GM12878 (cell line): ENCODE measurements at regions not wholly inside any gene's neighbourhood (a gene's known extent, or its start where the extent isn't known, plus 50 kb on each side); places are given as distances from the start of the nearest gene placed in this dataset.

Experiments used
- ATAC-seq: fragments of 200-7000 bp; cut with Tn5 transposase; 3 replicates; pipeline ENCODE4 v1.9.1; 2020; ENCODE audit warnings: mild to moderate bottlenecking, moderate library complexity
- BruUV-seq: library from RNA; stranded (reverse); fragments of 400-500 nt; replicated peaks from 2 replicates; lab custom pipeline; 2021; lab: Mats Ljungman, UMichigan
- CTCF ChIA-PET: fragments of 300-600 bp; sonication (Branson Sonifier 250); formaldehyde crosslinking; extraction: SDS; loops from one replicate; lab custom pipeline; 2021; ENCODE audit warnings: inconsistent platforms; lab: Yijun Ruan, JAX
- POLR2A ChIA-PET: fragments of 350-600 bp; formaldehyde crosslinking; extraction: SDS; loops from one replicate; lab custom pipeline; 2021; ENCODE audit warnings: inconsistent platforms; lab: Charles Lee
- RAD21 ChIA-PET: fragments of 300-600 bp; sonication (Branson Sonifier 250); formaldehyde crosslinking; loops from one replicate; lab custom pipeline; 2023; ENCODE audit warnings: antibody characterized with exemption; ENCODE audit not compliant: unreplicated experiment; lab: Charles Lee
- SMC1A ChIA-PET: fragments of 300-600 bp; sonication (Branson Sonifier 250); formaldehyde crosslinking; loops from one replicate; lab custom pipeline; 2023; ENCODE audit not compliant: unreplicated experiment, uncharacterized antibody; lab: Charles Lee
- DNase-seq: peaks from one replicate; pipeline ENCODE4 v3.0.0-alpha.2; 2011; ENCODE audit warnings: low read depth, low spot score
- FAIRE-seq: peaks from 3 replicates; lab custom pipeline; 2011; peaks lifted over from hg19 to GRCh38; lab: Jason Lieb, UNC
- H2AFZ ChIP-seq: 2 replicates; pipeline ENCODE4 v1.6.0; 2011; ENCODE audit warnings: low read depth, low read length, control low read depth; ENCODE audit not compliant: control insufficient read depth
- H3K27ac ChIP-seq: 2 replicates; pipeline ENCODE4 v1.5.1; 2011; ENCODE audit warnings: control low read depth; ENCODE audit not compliant: control insufficient read depth, insufficient read depth
- H3K27me3 ChIP-seq, 2 experiments: replicated peaks in 1 of 2; 2 replicates each; pipeline versions ENCODE4 v1.6.0 to v1.6.1; 2011; ENCODE audit warnings: low read length in 1 of 2; ENCODE audit not compliant: control insufficient read depth in 2 of 2, insufficient read depth in 2 of 2
- H3K36me3 ChIP-seq, 2 experiments: 2 replicates each; pipeline ENCODE4 v1.5.1; 2011; ENCODE audit warnings: low read length in 1 of 2; ENCODE audit not compliant: control insufficient read depth in 2 of 2, insufficient read depth in 2 of 2
- H3K4me1 ChIP-seq: 2 replicates; pipeline ENCODE4 v1.6.1; 2011; ENCODE audit warnings: mild to moderate bottlenecking, low read length, moderate library complexity, mixed read lengths; ENCODE audit not compliant: control insufficient read depth, insufficient read depth
- H3K4me2 ChIP-seq: 2 replicates; pipeline ENCODE4 v1.6.0; 2011; ENCODE audit warnings: control low read depth; ENCODE audit not compliant: control insufficient read depth, insufficient read depth
- H3K4me3 ChIP-seq: fragments of 200-600 bp; sonication (generic); 2 replicates; pipeline ENCODE4 v1.5.1; 2016
- H3K79me2 ChIP-seq: 2 replicates; pipeline ENCODE4 v1.6.0; 2011; ENCODE audit warnings: low read length; ENCODE audit not compliant: control insufficient read depth, insufficient read depth
- H3K9ac ChIP-seq: 2 replicates; pipeline ENCODE4 v1.8.0; 2011; ENCODE audit warnings: low read length, control low read depth, mixed read lengths; ENCODE audit not compliant: control insufficient read depth, insufficient read depth
- H3K9me3 ChIP-seq: replicated peaks from 3 replicates; pipeline ENCODE4 v1.5.1; 2011; ENCODE audit warnings: mild to moderate bottlenecking, low read length; ENCODE audit not compliant: control insufficient read depth, insufficient read depth
- H4K20me1 ChIP-seq: 2 replicates; pipeline ENCODE4 v1.6.0; 2011; ENCODE audit not compliant: control insufficient read depth, insufficient read depth
- BACH1 ChIP-seq: fragments of 450-650 bp; IDR thresholded peaks from 2 replicates; pipeline ENCODE4 v1.6.1; 2017; ENCODE audit warnings: mild to moderate bottlenecking, borderline replicate concordance
- CREB1 ChIP-seq: IDR thresholded peaks from 2 replicates; pipeline ENCODE4 v1.6.1; 2012; ENCODE audit warnings: low read depth, mild to moderate bottlenecking, inconsistent platforms
- FOS ChIP-seq: IDR thresholded peaks from 3 replicates; pipeline ENCODE4 v1.6.1; 2011; ENCODE audit warnings: borderline replicate concordance; ENCODE audit not compliant: insufficient read length; ENCODE audit errors: extremely low read depth
- FOXM1 ChIP-seq: IDR thresholded peaks from 2 replicates; pipeline ENCODE4 v1.6.1; 2012; ENCODE audit warnings: low read depth, mild to moderate bottlenecking, inconsistent platforms, low read length, moderate library complexity
- GABPA ChIP-seq: IDR thresholded peaks from 2 replicates; pipeline ENCODE4 v1.6.1; 2014; ENCODE audit warnings: antibody characterized with exemption, low read depth, mild to moderate bottlenecking, inconsistent platforms
- MYB ChIP-seq: fragments of 150-350 bp; IDR thresholded peaks from 2 replicates; pipeline ENCODE4 v1.6.1; 2014; ENCODE audit warnings: mild to moderate bottlenecking, low read depth, low read length, borderline replicate concordance
- NR2C1 ChIP-seq: fragments of 450-650 bp; IDR thresholded peaks from 2 replicates; pipeline ENCODE4 v1.6.1; 2017; ENCODE audit warnings: antibody characterized with exemption, mild to moderate bottlenecking, moderate library complexity
- RBBP5 ChIP-seq: fragments of 200-600 bp; sonication (generic); conservative IDR thresholded peaks from 2 replicates; pipeline ENCODE4 v1.6.1; 2016
- REST ChIP-seq: IDR thresholded peaks from 2 replicates; pipeline ENCODE4 v1.6.1; 2012; ENCODE audit warnings: mild to moderate bottlenecking, low read depth, low read length
- SUPT20H ChIP-seq: IDR thresholded peaks from 2 replicates; pipeline ENCODE4 v1.6.1; 2011; ENCODE audit warnings: low read depth, mild to moderate bottlenecking, low read length, moderate library complexity, borderline replicate concordance; ENCODE audit not compliant: control insufficient read depth
- ZNF217 ChIP-seq: fragments of 450-650 bp; IDR thresholded peaks from 2 replicates; pipeline ENCODE4 v1.6.1; 2017; ENCODE audit warnings: antibody characterized with exemption, mild to moderate bottlenecking
- ZSCAN29 ChIP-seq: fragments of 450-650 bp; IDR thresholded peaks from 2 replicates; pipeline ENCODE4 v1.6.1; 2017; ENCODE audit warnings: mild to moderate bottlenecking, moderate library complexity
- WGBS: methylation state at CpG from one replicate; pipeline ENCODE4 v1.1.6; 2016; ENCODE audit warnings: low lambda C conversion rate; ENCODE audit not compliant: insufficient replicate concordance, insufficient coverage; ENCODE audit errors: missing lambda C conversion rate; 5-methylcytosine and 5-hydroxymethylcytosine counted together
- in situ Hi-C: fragments of 300-500 bp; cut with MboI; formaldehyde crosslinking; loops from 9 replicates; pipeline ENCODE4 v1.14.3; 2018; ENCODE audit warnings: mixed read lengths
- intact Hi-C: fragments of 100-400 bp; cut with micrococcal nuclease; formaldehyde crosslinking; loops from one replicate; pipeline ENCODE4 v1.14.2; 2022; ENCODE audit not compliant: unreplicated experiment
- TF ChIP-seq, protein P1 (sequence below), 3 experiments: IDR thresholded peaks in 2 of 3; conservative IDR thresholded peaks in 1 of 3; 2 replicates each; pipeline ENCODE4 v1.5.1; 2011; ENCODE audit warnings: low read depth in 3 of 3, low read length in 3 of 3, mild to moderate bottlenecking in 3 of 3, control low read depth in 2 of 3, moderate library complexity in 2 of 3, inconsistent platforms in 1 of 3, mixed read lengths in 1 of 3; ENCODE audit not compliant: control insufficient read depth in 2 of 3, insufficient read depth in 1 of 3; ENCODE audit errors: extremely low read depth in 1 of 3
- TF ChIP-seq, protein P2 (sequence below): fragments of 450-650 bp; IDR thresholded peaks from 2 replicates; pipeline ENCODE4 v1.6.1; 2017; ENCODE audit warnings: mild to moderate bottlenecking, low read depth, inconsistent platforms; ENCODE audit not compliant: poor library complexity, severe bottlenecking
- TF ChIP-seq, protein P3 (sequence below): IDR thresholded peaks from 2 replicates; pipeline ENCODE4 v1.6.1; 2011; ENCODE audit warnings: low read depth, low read length, improper control_type of control experiment, borderline replicate concordance

DNA sequence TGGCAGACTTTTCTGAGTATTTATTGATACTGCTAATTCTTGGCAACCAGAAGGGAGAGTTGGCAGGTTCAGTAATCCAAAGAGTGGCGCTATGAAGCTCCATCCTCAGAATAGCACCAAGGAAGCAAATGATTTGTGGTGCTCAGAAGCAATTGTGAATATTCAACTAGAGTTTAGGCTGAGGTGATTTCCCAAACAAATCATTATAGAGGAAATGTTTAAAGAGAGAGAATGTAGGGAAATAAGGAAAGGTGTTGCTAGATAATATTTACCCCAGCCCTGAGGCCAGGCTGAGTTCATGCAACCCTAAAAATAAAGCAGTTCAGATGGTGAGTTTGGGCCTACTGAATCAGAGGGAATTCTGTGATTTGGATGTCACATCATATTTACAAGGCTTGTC is 363.4 kb upstream of the PLXNA2 start (continued):
- TF ChIP-seq, protein P1, sequence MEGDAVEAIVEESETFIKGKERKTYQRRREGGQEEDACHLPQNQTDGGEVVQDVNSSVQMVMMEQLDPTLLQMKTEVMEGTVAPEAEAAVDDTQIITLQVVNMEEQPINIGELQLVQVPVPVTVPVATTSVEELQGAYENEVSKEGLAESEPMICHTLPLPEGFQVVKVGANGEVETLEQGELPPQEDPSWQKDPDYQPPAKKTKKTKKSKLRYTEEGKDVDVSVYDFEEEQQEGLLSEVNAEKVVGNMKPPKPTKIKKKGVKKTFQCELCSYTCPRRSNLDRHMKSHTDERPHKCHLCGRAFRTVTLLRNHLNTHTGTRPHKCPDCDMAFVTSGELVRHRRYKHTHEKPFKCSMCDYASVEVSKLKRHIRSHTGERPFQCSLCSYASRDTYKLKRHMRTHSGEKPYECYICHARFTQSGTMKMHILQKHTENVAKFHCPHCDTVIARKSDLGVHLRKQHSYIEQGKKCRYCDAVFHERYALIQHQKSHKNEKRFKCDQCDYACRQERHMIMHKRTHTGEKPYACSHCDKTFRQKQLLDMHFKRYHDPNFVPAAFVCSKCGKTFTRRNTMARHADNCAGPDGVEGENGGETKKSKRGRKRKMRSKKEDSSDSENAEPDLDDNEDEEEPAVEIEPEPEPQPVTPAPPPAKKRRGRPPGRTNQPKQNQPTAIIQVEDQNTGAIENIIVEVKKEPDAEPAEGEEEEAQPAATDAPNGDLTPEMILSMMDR (IDR thresholded peaks at IDR 0.05 in 2 of 3, conservative IDR thresholded peaks at IDR 0.05 in 1 of 3; ENCODE audit: control insufficient read depth in 2 of 3, extremely low read depth in 1 of 3, insufficient read depth in 1 of 3, low read depth in 3 of 3, low read length in 3 of 3) = no peak
- TF ChIP-seq GABPA (no peak), MYB (no peak), BACH1 (no peak), SUPT20H (no peak)

GRCh38 chr1:208614610-208615009 is 370.4 kb upstream of the PLXNA2 start:
- Histone ChIP-seq H2AFZ (no peak overlapping the region), H4K20me1 (no peaks in the 10 kb centered on the region), H3K36me3 (no peaks in the 10 kb centered on the region), H3K27me3 (no peaks in the 10 kb centered on the region), H3K27ac (no peak overlapping the region), H3K79me2 (no peaks in the 10 kb centered on the region), H3K9ac (no peak overlapping the region), H3K4me3 (no peak overlapping the region), H3K4me2 (no peak overlapping the region), H3K9me3 (no peaks in the 10 kb centered on the region; the same call in 2 of the 3 replicates), H3K4me1 (no peaks in the 10 kb centered on the region)
- ChIA-PET POLR2A (no interaction called here), RAD21 (no interaction called here), CTCF (no interaction called here), SMC1A (no interaction called here)
- no TSS peak for BruUV-seq
- TF ChIP-seq, protein P2, sequence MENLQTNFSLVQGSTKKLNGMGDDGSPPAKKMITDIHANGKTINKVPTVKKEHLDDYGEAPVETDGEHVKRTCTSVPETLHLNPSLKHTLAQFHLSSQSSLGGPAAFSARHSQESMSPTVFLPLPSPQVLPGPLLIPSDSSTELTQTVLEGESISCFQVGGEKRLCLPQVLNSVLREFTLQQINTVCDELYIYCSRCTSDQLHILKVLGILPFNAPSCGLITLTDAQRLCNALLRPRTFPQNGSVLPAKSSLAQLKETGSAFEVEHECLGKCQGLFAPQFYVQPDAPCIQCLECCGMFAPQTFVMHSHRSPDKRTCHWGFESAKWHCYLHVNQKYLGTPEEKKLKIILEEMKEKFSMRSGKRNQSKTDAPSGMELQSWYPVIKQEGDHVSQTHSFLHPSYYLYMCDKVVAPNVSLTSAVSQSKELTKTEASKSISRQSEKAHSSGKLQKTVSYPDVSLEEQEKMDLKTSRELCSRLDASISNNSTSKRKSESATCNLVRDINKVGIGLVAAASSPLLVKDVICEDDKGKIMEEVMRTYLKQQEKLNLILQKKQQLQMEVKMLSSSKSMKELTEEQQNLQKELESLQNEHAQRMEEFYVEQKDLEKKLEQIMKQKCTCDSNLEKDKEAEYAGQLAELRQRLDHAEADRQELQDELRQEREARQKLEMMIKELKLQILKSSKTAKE = no peak
- no peak for TF ChIP-seq NR2C1
- no peak for TF ChIP-seq RBBP5
- TF ChIP-seq FOS = no peak
- no peak for TF ChIP-seq REST
- TF ChIP-seq FOXM1 = no peak
- no peak for TF ChIP-seq ZNF217
- TF ChIP-seq ZSCAN29 = no peak
- TF ChIP-seq CREB1 = no peak
- TF ChIP-seq, protein P3, sequence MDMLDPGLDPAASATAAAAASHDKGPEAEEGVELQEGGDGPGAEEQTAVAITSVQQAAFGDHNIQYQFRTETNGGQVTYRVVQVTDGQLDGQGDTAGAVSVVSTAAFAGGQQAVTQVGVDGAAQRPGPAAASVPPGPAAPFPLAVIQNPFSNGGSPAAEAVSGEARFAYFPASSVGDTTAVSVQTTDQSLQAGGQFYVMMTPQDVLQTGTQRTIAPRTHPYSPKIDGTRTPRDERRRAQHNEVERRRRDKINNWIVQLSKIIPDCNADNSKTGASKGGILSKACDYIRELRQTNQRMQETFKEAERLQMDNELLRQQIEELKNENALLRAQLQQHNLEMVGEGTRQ = no peak
- 0% methylated on average over 2 of the region's 2 CpGs for WGBS
- in situ Hi-C loops = no loop called here
- intact Hi-C loops = no loop called here
- no peak for DNase-seq
- FAIRE-seq = no peak
- ATAC-seq = no peak
